Common myeloid progenitor, CD34-positive (primary cell): ENCODE measurements at regions not wholly inside any gene's neighbourhood (a gene's known extent, or its start where the extent isn't known, plus 50 kb on each side); places are given as distances from the start of the nearest gene placed in this dataset.
A peak's percentile ranks its signal among the peaks of the same experiment; 100 is the strongest.
"Not testable (repeated sequence)": the region's sequence is repeated elsewhere in the genome, so short reads cannot be mapped to it uniquely, and the experiment has no call there.

ENCODE experiments used
- CTCF ChIA-PET: fragments of 350-600 bp; sonication (Branson Sonifier 250); formaldehyde crosslinking; loops from one replicate; lab custom pipeline; 2021; ENCODE audit warnings: antibody characterized with exemption; lab: Charles Lee
- POLR2A ChIA-PET: fragments of 350-600 bp; sonication (Branson Sonifier 250); formaldehyde crosslinking; loops from one replicate; lab custom pipeline; 2021; ENCODE audit warnings: antibody characterized with exemption; lab: Charles Lee
- DNase-seq, 3 donors: peaks; one replicate each; pipeline versions ENCODE4 v3.0.0 to v3.0.0-alpha.2; 2013
- H3K27ac ChIP-seq, 2 experiments: 1 replicate in 1 of 2; 2 replicates in 1 of 2; pipeline ENCODE4 v1.7.0; 2013; ENCODE audit warnings: inconsistent platforms in 2 of 2, low read length in 2 of 2, mild to moderate bottlenecking in 2 of 2, low read depth in 1 of 2, moderate library complexity in 1 of 2; ENCODE audit not compliant: severe bottlenecking in 2 of 2, insufficient read depth in 1 of 2, poor library complexity in 1 of 2
- H3K27me3 ChIP-seq, 5 experiments: replicated peaks in 2 of 5; 1 replicate in 3 of 5; 2 replicates in 2 of 5; pipeline versions ENCODE4 v1.6.1 to v1.7.0; 2013; ENCODE audit warnings: low read length in 4 of 5, mild to moderate bottlenecking in 2 of 5, moderate library complexity in 2 of 5, inconsistent platforms in 1 of 5; ENCODE audit not compliant: insufficient read depth in 5 of 5, control insufficient read depth in 4 of 5
- H3K36me3 ChIP-seq, 4 experiments: 1 replicate in 2 of 4; 2 replicates in 2 of 4; pipeline versions ENCODE4 v1.6.1 to v1.7.0; 2013; ENCODE audit warnings: low read length in 3 of 4, control low read depth in 1 of 4, mild to moderate bottlenecking in 1 of 4; ENCODE audit not compliant: control insufficient read depth in 4 of 4, insufficient read depth in 4 of 4
- H3K4me1 ChIP-seq, 4 experiments: 1 replicate in 3 of 4; 2 replicates in 1 of 4; pipeline versions ENCODE4 v1.6.1 to v1.7.1; 2013; ENCODE audit warnings: low read length in 3 of 4, mild to moderate bottlenecking in 3 of 4, control low read depth in 1 of 4, inconsistent platforms in 1 of 4, moderate library complexity in 1 of 4; ENCODE audit not compliant: control insufficient read depth in 4 of 4, insufficient read depth in 4 of 4; ENCODE audit errors: control extremely low read depth in 1 of 4
- H3K4me3 ChIP-seq, 7 experiments: 1 replicate in 4 of 7; 2 replicates in 3 of 7; pipeline versions ENCODE4 v1.5.1 to v1.7.0; 2013; ENCODE audit warnings: mild to moderate bottlenecking in 7 of 7, low read length in 6 of 7, moderate library complexity in 6 of 7, inconsistent platforms in 2 of 7, low read depth in 2 of 7, control low read depth in 1 of 7; ENCODE audit not compliant: insufficient read depth in 4 of 7, control insufficient read depth in 1 of 7; ENCODE audit errors: extremely low read depth in 1 of 7
- H3K9me3 ChIP-seq, 5 experiments: 1 replicate in 4 of 5; 2 replicates in 1 of 5; pipeline versions ENCODE4 v1.6.1 to v1.7.1; 2013; ENCODE audit warnings: low read length in 4 of 5, mild to moderate bottlenecking in 2 of 5, inconsistent platforms in 1 of 5, low read depth in 1 of 5, moderate library complexity in 1 of 5; ENCODE audit not compliant: control insufficient read depth in 4 of 5, insufficient read depth in 2 of 5; ENCODE audit errors: control extremely low read depth in 1 of 5
- WGBS: methylation state at CpG from one replicate; pipeline ENCODE4 v1.1.5; 2013; ENCODE audit not compliant: insufficient coverage; 5-methylcytosine and 5-hydroxymethylcytosine counted together

GRCh38 chr6:71222671-71223070 lies 65.9 kb upstream of the OGFRL1 start:
- Histone ChIP-seq H3K4me3 (no peak overlapping the region), H3K4me1 (peaks cover 2 to 21% (median 10%) of the 10 kb centered on the region in 4 experiments), H3K36me3 (no peaks in the 10 kb centered on the region), H3K27ac (no peak overlapping the region), H3K27me3 (no peaks in the 10 kb centered on the region), H3K9me3 (no peaks in the 10 kb centered on the region)
- DNase-seq = peak in 2 of 3 donors; percentile 43 to 63
- WGBS = 40% methylated on average over 3 of the region's 4 CpGs
- CTCF ChIA-PET = no interaction called here
- POLR2A ChIA-PET = no interaction called here

DNA sequence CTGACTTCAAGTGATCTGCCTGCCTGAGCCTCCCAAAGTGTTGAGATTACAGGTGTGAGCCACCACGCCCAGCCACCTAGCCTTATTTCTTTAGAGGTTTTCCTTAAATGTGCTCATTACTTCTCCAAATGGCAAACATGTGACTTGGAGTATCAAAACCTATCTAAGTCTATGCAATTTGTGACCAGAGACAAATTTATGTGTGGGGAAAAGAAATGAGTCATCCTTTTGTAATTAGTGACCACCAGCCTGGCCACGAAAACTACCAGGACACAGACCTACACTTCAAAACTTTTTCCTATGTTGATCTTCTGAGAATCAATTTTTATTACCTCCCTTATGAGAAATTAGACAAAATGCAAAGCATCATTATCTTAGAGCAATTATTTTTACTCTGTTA lies 64.6 kb upstream of the OGFRL1 start:
- no peak overlapping the region for H3K27ac ChIP-seq

DNA sequence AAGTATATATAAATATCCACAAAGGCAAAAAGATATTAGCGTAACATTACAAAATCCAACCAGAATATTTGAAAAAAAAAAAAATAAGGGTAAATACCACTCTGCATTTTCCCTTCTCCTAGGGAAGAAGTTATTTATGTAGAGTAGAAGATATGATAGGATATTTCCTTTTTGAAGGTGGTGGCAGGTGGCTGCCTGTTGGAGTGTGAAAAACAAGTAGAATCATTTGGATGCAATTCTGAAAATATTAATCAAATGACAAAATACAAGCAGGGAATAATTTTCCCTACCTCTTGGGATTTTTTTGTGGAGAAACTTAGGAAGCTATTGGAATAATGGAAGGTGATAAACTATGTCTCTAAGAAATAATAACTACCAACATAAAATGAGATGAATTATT lies 62.5 kb upstream of the OGFRL1 start:
- no peaks in the 10 kb centered on the region for H3K36me3 ChIP-seq

More for the DNA sequence above, 64.6 kb upstream of the OGFRL1 start:
- Histone ChIP-seq H3K27me3 (no peaks in the 10 kb centered on the region), H3K9me3 (no peaks in the 10 kb centered on the region), H3K4me1 (peaks cover 14 to 34% (median 21%) of the 10 kb centered on the region in 4 experiments), H3K36me3 (no peaks in the 10 kb centered on the region), H3K4me3 (no peak overlapping the region)
- ChIA-PET POLR2A (no interaction called here), CTCF (interaction anchor here (1.2 kb wide), 1 partner anchor 73 kb away, joined by 3 read pairs; no protein-coding TSS in a partner anchor)
- 80% methylated on average over 1 of the region's 2 CpGs for WGBS
- DNase-seq = no peak

DNA sequence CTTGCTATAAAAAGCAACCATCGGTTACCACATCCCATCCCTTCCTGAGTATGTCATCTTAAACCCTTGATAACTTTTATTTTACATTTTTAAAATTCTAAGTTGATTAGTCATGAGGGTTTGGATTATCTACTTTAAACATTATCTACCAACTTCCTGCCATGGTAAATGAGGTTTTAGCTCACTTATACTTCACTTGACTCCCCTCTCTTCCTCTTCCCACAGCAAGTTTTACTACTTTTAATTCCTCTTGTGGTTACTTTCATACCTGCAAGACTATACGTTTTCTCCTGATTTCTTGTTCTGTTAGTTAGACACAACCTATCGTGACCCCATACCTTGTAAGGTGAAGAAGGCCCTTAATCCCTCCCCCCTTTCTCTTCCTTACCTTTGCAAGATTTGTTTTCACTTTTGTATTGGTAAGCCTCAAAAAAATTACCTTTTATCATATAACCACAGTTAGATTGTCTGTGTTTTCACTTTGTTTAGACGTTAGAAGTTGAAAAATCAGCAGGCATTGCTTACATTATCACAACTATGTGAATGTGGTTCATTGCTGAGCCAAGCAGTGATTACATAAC lies 60.1 kb upstream of the OGFRL1 start:
- Histone ChIP-seq H3K27me3 (no peaks in the 10 kb centered on the region), H3K27ac (no peak overlapping the region), H3K36me3 (no peaks in the 10 kb centered on the region), H3K4me1 (peaks cover 16 to 33% (median 25%) of the 10 kb centered on the region in 4 experiments), H3K4me3 (peak overlapping the region in 2 of 7 experiments; percentile 23 to 48), H3K9me3 (no peaks in the 10 kb centered on the region)
- WGBS = 0% methylated on average over 1 of the region's 4 CpGs
- DNase-seq = peak; percentile 80 to 94 (median 91)
- ChIA-PET CTCF (interaction anchor here (1.0 kb wide), 1 partner anchor 27 kb away, joined by 3 read pairs; no protein-coding TSS in a partner anchor), POLR2A (interaction anchor here (1.2 kb wide), 1 partner anchor 60 kb away, joined by 4 read pairs; no protein-coding TSS in a partner anchor)

More for the DNA sequence above, 62.5 kb upstream of the OGFRL1 start:
- ChIA-PET CTCF (interaction anchor here (0.7 to 1.7 kb wide), 4 partner anchors 30 to 283 kb away, joined by 3 to 4 read pairs (median 3); no protein-coding TSS in a partner anchor), POLR2A (no interaction called here)
- H3K4me3 ChIP-seq = no peak overlapping the region
- no CpG with 5 or more reads among the region's 1 CpG for WGBS
- peaks cover 16 to 41% (median 27%) of the 10 kb centered on the region in 4 experiments for H3K4me1 ChIP-seq
- no peak for DNase-seq
- no peak overlapping the region for H3K27ac ChIP-seq
- H3K9me3 ChIP-seq = no peaks in the 10 kb centered on the region
- H3K27me3 ChIP-seq = no peaks in the 10 kb centered on the region

DNA sequence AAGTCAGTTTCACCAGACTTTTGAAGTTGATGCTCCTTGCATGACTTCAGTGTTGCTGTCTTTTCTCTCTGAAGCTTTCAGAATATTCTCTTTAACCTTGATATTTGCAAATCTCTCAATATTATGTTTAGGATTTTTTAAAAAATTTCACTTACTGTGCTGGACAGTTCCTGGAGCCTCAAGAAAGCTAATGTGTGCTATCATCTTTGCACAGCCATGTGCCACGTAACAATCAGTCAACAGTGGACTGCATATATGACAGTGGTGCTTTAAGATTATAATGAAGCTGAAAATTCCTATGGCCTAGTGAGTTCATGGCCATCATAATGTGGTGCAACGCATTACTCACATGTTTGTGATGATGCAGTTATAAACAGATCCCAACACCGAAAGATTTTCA lies 59.1 kb upstream of the OGFRL1 start:
- Histone ChIP-seq H3K27ac (no peak overlapping the region), H3K4me1 (peaks cover 16 to 32% (median 24%) of the 10 kb centered on the region in 4 experiments), H3K36me3 (no peaks in the 10 kb centered on the region), H3K27me3 (no peaks in the 10 kb centered on the region), H3K4me3 (no peak overlapping the region), H3K9me3 (no peaks in the 10 kb centered on the region)
- WGBS = 92% methylated on average over 2 of the region's 3 CpGs
- CTCF ChIA-PET = interaction anchor here (0.8 to 3.6 kb wide), 7 partner anchors 10 to 115 kb away, joined by 3 to 12 read pairs (median 4); partner anchors contain the start of gene OGFRL1
- DNase-seq = peak in 2 of 3 donors; percentile 23 to 48
- POLR2A ChIA-PET = interaction anchor here (1.2 kb wide), 1 partner anchor 59 kb away, joined by 4 read pairs; no protein-coding TSS in a partner anchor

GRCh38 chr6:71232890-71233289 lies 55.7 kb upstream of the OGFRL1 start:
- no CpG with 5 or more reads among the region's 4 CpGs for WGBS
- CTCF ChIA-PET = interaction anchor here (1.2 to 3.6 kb wide), 3 partner anchors 23 to 55 kb away, joined by 4 to 12 read pairs (median 4); partner anchors contain the start of gene OGFRL1
- H3K9me3 ChIP-seq, H3K36me3 ChIP-seq, H3K4me3 ChIP-seq, H3K27me3 ChIP-seq, POLR2A ChIA-PET, H3K27ac ChIP-seq, DNase-seq: not testable (repeated sequence)
- peaks cover 10 to 23% (median 16%) of the 10 kb centered on the region in 4 experiments for H3K4me1 ChIP-seq

DNA sequence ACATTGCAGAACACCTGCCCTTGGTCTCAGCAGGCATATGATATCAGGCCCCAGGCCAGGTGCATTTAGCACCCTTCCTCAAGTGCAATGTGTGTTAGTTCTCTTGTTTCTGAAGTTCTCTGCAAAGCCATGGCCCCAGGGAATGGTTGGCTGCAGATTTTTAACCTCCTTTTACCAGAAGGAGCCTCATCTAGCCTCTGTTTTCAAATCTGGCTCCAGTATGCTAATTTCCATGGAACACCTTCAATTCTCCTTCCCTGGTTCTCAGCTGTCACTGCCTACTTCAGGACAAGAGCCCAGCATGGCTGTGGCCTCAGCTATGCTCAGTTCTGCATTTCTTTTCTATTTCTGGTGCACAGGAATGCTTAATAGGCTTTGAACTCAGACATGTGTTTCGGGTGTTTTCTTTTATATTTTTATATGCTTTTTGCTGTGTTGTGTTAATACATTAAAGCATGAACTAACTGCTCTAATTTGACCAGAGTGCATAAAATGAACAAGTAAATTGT lies 51.6 kb upstream of the OGFRL1 start:
- Histone ChIP-seq H3K36me3 (no peaks in the 10 kb centered on the region), H3K4me3 (no peak overlapping the region), H3K4me1 (peaks cover 0 to 5% (median 0%) of the 10 kb centered on the region in 4 experiments), H3K9me3 (no peaks in the 10 kb centered on the region), H3K27me3 (no peaks in the 10 kb centered on the region), H3K27ac (no peak overlapping the region)
- no CpG with 5 or more reads among the region's 1 CpG for WGBS
- POLR2A ChIA-PET = no interaction called here
- no peak for DNase-seq
- CTCF ChIA-PET = interaction anchor here (1.5 kb wide), 1 partner anchor 32 kb away, joined by 5 read pairs; no protein-coding TSS in a partner anchor
